Thyroid gland (tissue), 4 donors: ENCODE measurements at regions not wholly inside any gene's neighbourhood (a gene's known extent, or its start where the extent isn't known, plus 50 kb on each side); places are given as distances from the start of the nearest gene placed in this dataset.
"Not testable (repeated sequence)": the region's sequence is repeated elsewhere in the genome, so short reads cannot be mapped to it uniquely, and the experiment has no call there.

Experiments
- DNase-seq, 2 donors: peaks; one replicate each; pipeline ENCODE4 v3.0.0-alpha.2; 2019
- H3K27ac ChIP-seq, 3 donors: fragments of 200-600 bp; sonication (generic); 1 replicate in 2 of 3; 2 replicates in 1 of 3; pipeline ENCODE4 v1.5.1; 2016 to 2019; ENCODE audit warnings: mild to moderate bottlenecking in 1 of 3, moderate library complexity in 1 of 3
- H3K27me3 ChIP-seq: fragments of 200-600 bp; sonication (generic); one replicate; pipeline ENCODE4 v1.5.1; 2019
- H3K36me3 ChIP-seq, 2 donors: fragments of 200-600 bp; sonication (generic); one replicate each; pipeline ENCODE4 v1.5.1; 2016 to 2019
- H3K4me1 ChIP-seq, 2 donors: fragments of 200-600 bp; sonication (generic); one replicate each; pipeline ENCODE4 v1.5.1; 2017 to 2019
- H3K4me3 ChIP-seq, 3 donors: fragments of 200-600 bp; sonication (generic); replicated peaks in 1 of 3; 1 replicate in 2 of 3; 2 replicates in 1 of 3; pipeline ENCODE4 v1.5.1; 2016; ENCODE audit warnings: mild to moderate bottlenecking in 1 of 3
- H3K9me3 ChIP-seq: fragments of 200-600 bp; sonication (generic); one replicate; pipeline ENCODE4 v1.5.1; 2017
- POLR2A ChIP-seq, 2 donors: fragments of 450-650 bp; IDR thresholded peaks; one replicate each; pipeline ENCODE4 v1.6.1; 2017; ENCODE audit warnings: antibody characterized with exemption in 2 of 2, mild to moderate bottlenecking in 2 of 2, moderate library complexity in 1 of 2
- WGBS, 2 donors: methylation state at CpG; one replicate each; pipeline ENCODE4 v1.1.5; 2017; 5-methylcytosine and 5-hydroxymethylcytosine counted together
- intact Hi-C: fragments of 100-400 bp; cut with DNase I; formaldehyde crosslinking; loops from one replicate; pipeline ENCODE4 v1.15.1; 2023
- TF ChIP-seq, protein P1 (sequence below), 6 experiments: fragments of 200-600 bp in 3 of 6; fragments of 450-650 bp in 3 of 6; sonication (generic) in 3 of 6; IDR thresholded peaks; one replicate each; pipeline ENCODE4 v1.5.1; 2016 to 2019; ENCODE audit warnings: antibody characterized with exemption in 6 of 6, mild to moderate bottlenecking in 2 of 6, inconsistent platforms in 1 of 6, moderate library complexity in 1 of 6

- DNase-seq, result no peak
- intact Hi-C loops, result no loop called here
These were observed 297.7 kb upstream of the CLEC14A start for GRCh38 chr14:38553586-38553985.

DNA sequence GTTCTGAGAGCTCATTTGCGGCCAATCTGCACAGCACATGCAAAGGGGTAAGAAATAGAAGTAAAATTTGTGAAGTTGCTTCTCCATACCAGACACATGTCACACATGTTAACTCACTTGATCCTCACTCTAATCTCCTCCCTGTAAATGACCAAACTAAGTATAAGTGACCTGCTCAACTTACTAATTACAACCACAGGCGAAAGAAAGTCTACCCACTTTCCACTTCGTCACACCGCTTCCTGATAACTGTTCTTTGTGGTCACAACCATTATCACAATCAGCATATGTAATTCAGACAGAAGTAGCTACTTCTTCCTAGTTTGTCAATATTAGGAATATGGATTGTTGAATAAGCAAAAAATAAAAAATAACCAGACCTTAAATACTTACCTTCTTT is 293.7 kb upstream of the CLEC14A start:
- TF ChIP-seq POLR2A (IDR thresholded peaks at IDR 0.05), result no peak
- TF ChIP-seq, protein P1, sequence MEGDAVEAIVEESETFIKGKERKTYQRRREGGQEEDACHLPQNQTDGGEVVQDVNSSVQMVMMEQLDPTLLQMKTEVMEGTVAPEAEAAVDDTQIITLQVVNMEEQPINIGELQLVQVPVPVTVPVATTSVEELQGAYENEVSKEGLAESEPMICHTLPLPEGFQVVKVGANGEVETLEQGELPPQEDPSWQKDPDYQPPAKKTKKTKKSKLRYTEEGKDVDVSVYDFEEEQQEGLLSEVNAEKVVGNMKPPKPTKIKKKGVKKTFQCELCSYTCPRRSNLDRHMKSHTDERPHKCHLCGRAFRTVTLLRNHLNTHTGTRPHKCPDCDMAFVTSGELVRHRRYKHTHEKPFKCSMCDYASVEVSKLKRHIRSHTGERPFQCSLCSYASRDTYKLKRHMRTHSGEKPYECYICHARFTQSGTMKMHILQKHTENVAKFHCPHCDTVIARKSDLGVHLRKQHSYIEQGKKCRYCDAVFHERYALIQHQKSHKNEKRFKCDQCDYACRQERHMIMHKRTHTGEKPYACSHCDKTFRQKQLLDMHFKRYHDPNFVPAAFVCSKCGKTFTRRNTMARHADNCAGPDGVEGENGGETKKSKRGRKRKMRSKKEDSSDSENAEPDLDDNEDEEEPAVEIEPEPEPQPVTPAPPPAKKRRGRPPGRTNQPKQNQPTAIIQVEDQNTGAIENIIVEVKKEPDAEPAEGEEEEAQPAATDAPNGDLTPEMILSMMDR (IDR thresholded peaks at IDR 0.05), result no peak
- H3K9me3 ChIP-seq, result no peaks in the 10 kb centered on the region
- no peaks in the 10 kb centered on the region for H3K4me1 ChIP-seq
- no peaks in the 10 kb centered on the region for H3K27me3 ChIP-seq
- intact Hi-C loops, result no loop called here
- no peak for DNase-seq
- no peak overlapping the region for H3K4me3 ChIP-seq
- 84 to 92% methylated on average over 4 of the region's 4 CpGs for whole genome bisulfite sequencing, 2 donors
- no peaks in the 10 kb centered on the region for H3K36me3 ChIP-seq
- no peak overlapping the region for H3K27ac ChIP-seq

More at GRCh38 chr14:38553586-38553985, 297.7 kb upstream of the CLEC14A start:
- no peaks in the 10 kb centered on the region for H3K36me3 ChIP-seq
- H3K4me3 ChIP-seq, result no peak overlapping the region
- no peaks in the 10 kb centered on the region for H3K4me1 ChIP-seq
- TF ChIP-seq, protein P1 (IDR thresholded peaks at IDR 0.05), result no peak
- TF ChIP-seq POLR2A (IDR thresholded peaks at IDR 0.05), result no peak
- no peak overlapping the region for H3K27ac ChIP-seq
- no peaks in the 10 kb centered on the region for H3K9me3 ChIP-seq
- H3K27me3 ChIP-seq, result no peaks in the 10 kb centered on the region

- intact Hi-C loops, result no loop called here
- 80 to 89% methylated on average over 2 of the region's 2 CpGs for WGBS, 2 donors
- TF ChIP-seq POLR2A (IDR thresholded peaks at IDR 0.05), result no peak
These were observed 292.1 kb upstream of the CLEC14A start for GRCh38 chr14:38547961-38548490.

GRCh38 chr14:38546932-38547551 is 291.1 kb upstream of the CLEC14A start:
- no peak for DNase-seq
- H3K27me3 ChIP-seq, result no peaks in the 10 kb centered on the region
- WGBS, 2 donors, result 77 to 80% methylated on average over 2 of the region's 2 CpGs
- H3K36me3 ChIP-seq, result no peaks in the 10 kb centered on the region
- H3K4me3 ChIP-seq, result no peak overlapping the region
- intact Hi-C loops, result no loop called here
- no peaks in the 10 kb centered on the region for H3K4me1 ChIP-seq
- H3K9me3 ChIP-seq, result no peaks in the 10 kb centered on the region
- TF ChIP-seq POLR2A (IDR thresholded peaks at IDR 0.05), result no peak
- TF ChIP-seq, protein P1 (IDR thresholded peaks at IDR 0.05), result no peak
- H3K27ac ChIP-seq, result no peak overlapping the region

More at GRCh38 chr14:38547961-38548490, 292.1 kb upstream of the CLEC14A start:
- Histone ChIP-seq H3K4me3 (no peak overlapping the region), H3K9me3 (no peaks in the 10 kb centered on the region), H3K36me3 (no peaks in the 10 kb centered on the region), H3K4me1 (no peaks in the 10 kb centered on the region), H3K27me3 (no peaks in the 10 kb centered on the region), H3K27ac (no peak overlapping the region)
- no peak for DNase-seq

- no peak for DNase-seq
- intact Hi-C loops, result no loop called here
- H3K36me3 ChIP-seq, result no peaks in the 10 kb centered on the region
- WGBS, 2 donors, result 68 to 70% methylated on average over 2 of the region's 2 CpGs
- no peaks in the 10 kb centered on the region for H3K27me3 ChIP-seq
- no peak overlapping the region for H3K4me3 ChIP-seq
- no peaks in the 10 kb centered on the region for H3K4me1 ChIP-seq
- H3K27ac ChIP-seq, result no peak overlapping the region
- TF ChIP-seq, protein P1 (IDR thresholded peaks at IDR 0.05), result no peak
- no peak for TF ChIP-seq POLR2A (IDR thresholded peaks at IDR 0.05)
- no peaks in the 10 kb centered on the region for H3K9me3 ChIP-seq
These were observed 288.9 kb upstream of the CLEC14A start for GRCh38 chr14:38544776-38545175.

DNA sequence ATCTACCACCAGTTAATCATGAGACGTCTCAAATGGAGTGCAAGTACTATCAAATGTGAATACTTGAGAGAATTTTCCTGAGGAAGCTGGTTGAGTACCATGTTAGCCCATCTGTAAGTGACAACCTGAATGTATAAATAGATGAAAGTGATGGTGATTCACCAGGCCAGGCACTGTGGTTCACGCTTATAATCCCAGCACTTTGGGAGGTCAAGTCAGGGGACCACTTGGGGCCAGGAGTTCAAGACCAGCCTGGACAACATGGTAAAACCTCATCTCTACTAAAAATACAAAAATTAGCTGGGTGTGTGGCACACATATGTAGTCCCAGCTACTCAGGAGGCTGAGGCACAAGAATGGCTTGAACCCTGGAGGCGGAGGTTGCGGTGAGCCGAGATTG is 288.0 kb upstream of the CLEC14A start:
- H3K9me3 ChIP-seq, H3K27me3 ChIP-seq, H3K4me1 ChIP-seq, H3K27ac ChIP-seq, intact Hi-C loops, DNase-seq, H3K4me3 ChIP-seq, H3K36me3 ChIP-seq: not testable (repeated sequence)
- 90 to 94% methylated on average over 5 of the region's 5 CpGs for WGBS, 2 donors

GRCh38 chr14:38538053-38538452 is 282.2 kb upstream of the CLEC14A start:
- H3K36me3 ChIP-seq, intact Hi-C loops, H3K4me1 ChIP-seq, H3K4me3 ChIP-seq, H3K9me3 ChIP-seq, DNase-seq, H3K27ac ChIP-seq, H3K27me3 ChIP-seq: not testable (repeated sequence)
- 69 to 76% methylated on average over 5 of the region's 5 CpGs for WGBS, 2 donors
